ENCODE measurements at regions not wholly inside any gene's neighbourhood (a gene's known extent, or its start where the extent isn't known, plus 50 kb on each side); places are given as distances from the start of the nearest gene placed in this dataset.

DNA sequence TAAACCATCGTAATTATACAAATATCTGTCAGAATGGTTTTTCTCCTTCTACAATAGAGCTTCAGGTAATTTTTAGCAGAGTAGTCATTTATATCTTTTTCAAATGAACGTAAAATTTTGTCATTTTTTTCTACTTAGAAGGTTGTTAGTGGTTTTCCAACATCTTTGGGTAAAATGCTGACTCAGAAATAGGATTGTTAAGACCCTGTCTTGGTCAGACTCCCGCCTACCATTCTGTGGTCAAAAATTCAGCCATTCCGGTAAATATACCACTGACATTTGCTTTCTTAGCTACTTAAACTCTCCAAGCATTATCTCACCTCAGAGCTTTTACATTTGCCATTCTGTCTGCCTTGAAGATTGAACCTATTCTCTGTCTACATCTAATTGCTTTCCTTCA, 154.1 kb upstream of the CDH19 start:
- intact Hi-C loops (cut with DNase I; ENCODE audit: low total_unique reads) = no loop called here
- 88 to 89% methylated on average over 4 of the region's 4 CpGs for WGBS, 2 donors
- DNase-seq (ENCODE audit: low spot score in 2 of 2) = no peak
- no peak for TF ChIP-seq POLR2A (IDR thresholded peaks at IDR 0.05)
- TF ChIP-seq, protein P1, sequence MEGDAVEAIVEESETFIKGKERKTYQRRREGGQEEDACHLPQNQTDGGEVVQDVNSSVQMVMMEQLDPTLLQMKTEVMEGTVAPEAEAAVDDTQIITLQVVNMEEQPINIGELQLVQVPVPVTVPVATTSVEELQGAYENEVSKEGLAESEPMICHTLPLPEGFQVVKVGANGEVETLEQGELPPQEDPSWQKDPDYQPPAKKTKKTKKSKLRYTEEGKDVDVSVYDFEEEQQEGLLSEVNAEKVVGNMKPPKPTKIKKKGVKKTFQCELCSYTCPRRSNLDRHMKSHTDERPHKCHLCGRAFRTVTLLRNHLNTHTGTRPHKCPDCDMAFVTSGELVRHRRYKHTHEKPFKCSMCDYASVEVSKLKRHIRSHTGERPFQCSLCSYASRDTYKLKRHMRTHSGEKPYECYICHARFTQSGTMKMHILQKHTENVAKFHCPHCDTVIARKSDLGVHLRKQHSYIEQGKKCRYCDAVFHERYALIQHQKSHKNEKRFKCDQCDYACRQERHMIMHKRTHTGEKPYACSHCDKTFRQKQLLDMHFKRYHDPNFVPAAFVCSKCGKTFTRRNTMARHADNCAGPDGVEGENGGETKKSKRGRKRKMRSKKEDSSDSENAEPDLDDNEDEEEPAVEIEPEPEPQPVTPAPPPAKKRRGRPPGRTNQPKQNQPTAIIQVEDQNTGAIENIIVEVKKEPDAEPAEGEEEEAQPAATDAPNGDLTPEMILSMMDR (IDR thresholded peaks at IDR 0.05) = no peak
- H3K4me3 ChIP-seq (ENCODE audit: low read depth, poor library complexity, severe bottlenecking) = no peak overlapping the region

DNA sequence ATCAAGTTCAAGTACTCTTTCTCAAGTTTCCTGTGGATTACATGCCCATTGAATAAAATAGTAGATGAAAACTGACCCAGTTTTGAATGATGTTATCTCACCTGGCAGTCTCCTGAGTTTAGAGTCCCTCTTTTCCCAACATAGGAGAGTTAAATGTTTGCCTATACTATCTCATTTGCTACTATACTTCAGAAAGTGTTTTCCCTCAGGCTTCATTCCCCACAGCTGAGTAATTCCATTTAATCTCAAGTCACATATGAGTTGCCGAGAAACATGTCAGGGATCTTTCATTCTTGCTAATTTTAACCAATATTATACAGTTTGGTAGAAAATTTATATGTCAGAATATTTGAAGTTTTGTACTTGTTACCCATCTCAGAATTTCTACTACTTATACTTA, 150.4 kb upstream of the CDH19 start:
- intact Hi-C loops (cut with DNase I; ENCODE audit: low total_unique reads) = no loop called here
- TF ChIP-seq POLR2A (IDR thresholded peaks at IDR 0.05) = no peak
- TF ChIP-seq, protein P1 (IDR thresholded peaks at IDR 0.05) = no peak
- no peak for DNase-seq (ENCODE audit: low spot score in 2 of 2)
- 64 to 71% methylated on average over 1 of the region's 1 CpG for WGBS, 2 donors
- H3K4me3 ChIP-seq (ENCODE audit: low read depth, poor library complexity, severe bottlenecking) = no peak overlapping the region

DNA sequence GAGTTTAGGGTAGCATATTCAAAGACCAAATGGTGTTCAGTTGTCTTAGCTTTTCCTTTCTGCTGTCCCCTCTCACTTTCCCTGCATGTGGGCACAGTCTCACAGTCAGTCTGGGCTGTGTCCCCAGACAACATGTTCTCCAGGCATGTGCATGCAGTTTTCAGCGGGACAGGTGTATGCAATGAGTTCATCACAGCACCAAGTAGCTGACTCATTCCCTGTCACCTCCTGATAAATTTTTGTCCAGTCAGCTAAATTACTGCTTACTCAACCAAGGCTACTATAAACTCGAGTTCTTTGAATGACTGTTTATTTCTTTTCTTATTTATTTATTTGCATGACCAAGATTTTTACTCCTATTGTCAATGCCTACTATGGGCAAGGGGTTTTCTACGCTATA, 148.8 kb upstream of the CDH19 start:
- intact Hi-C loops (cut with DNase I; ENCODE audit: low total_unique reads) = no loop called here
- WGBS, 2 donors = 74 to 81% methylated on average over 3 of the region's 3 CpGs

DNA sequence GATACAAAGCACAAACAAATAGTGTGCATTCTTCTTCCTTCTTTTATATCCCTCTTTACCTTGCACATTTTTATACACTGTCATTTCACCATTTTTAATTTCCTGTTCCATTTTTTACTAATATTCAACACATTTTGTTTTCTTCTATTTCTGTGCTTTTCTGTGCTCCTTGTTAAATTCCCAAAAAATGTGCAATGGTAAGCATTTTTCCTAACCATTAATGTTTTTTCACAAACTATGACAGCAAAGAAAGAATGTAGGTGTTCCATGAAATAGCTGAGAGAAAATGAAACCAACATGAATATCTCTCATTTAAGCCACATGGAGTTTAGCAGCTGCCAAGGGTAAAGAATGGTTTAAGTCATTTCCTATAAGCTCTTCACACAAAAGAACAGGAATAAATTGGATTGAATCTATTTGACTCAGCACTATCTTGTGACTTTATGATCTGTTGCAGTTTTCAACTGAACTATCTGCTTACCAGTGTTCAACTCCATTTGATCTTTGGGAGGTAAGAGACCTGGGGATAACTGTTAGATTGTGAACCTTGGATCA, 145.7 kb upstream of the CDH19 start:
- TF ChIP-seq POLR2A (IDR thresholded peaks at IDR 0.05) = no peak
- TF ChIP-seq, protein P1 (IDR thresholded peaks at IDR 0.05) = no peak
- intact Hi-C loops (cut with DNase I; ENCODE audit: low total_unique reads) = no loop called here
- no peak for DNase-seq (ENCODE audit: low spot score in 2 of 2)
- H3K4me3 ChIP-seq (ENCODE audit: low read depth, poor library complexity, severe bottlenecking) = no peak overlapping the region

More for the DNA sequence above, 148.8 kb upstream of the CDH19 start:
- H3K4me3 ChIP-seq (ENCODE audit: low read depth, poor library complexity, severe bottlenecking) = no peak overlapping the region
- TF ChIP-seq, protein P1 (IDR thresholded peaks at IDR 0.05) = no peak
- no peak for TF ChIP-seq POLR2A (IDR thresholded peaks at IDR 0.05)
- DNase-seq (ENCODE audit: low spot score in 2 of 2) = no peak

GRCh38 chr18:66749030-66749429, 145.1 kb upstream of the CDH19 start:
- TF ChIP-seq, protein P1 (IDR thresholded peaks at IDR 0.05) = no peak
- TF ChIP-seq POLR2A (IDR thresholded peaks at IDR 0.05) = no peak
- intact Hi-C loops (cut with DNase I; ENCODE audit: low total_unique reads) = no loop called here
- H3K4me3 ChIP-seq (ENCODE audit: low read depth, poor library complexity, severe bottlenecking) = no peak overlapping the region
- DNase-seq (ENCODE audit: low spot score in 2 of 2) = no peak
- WGBS, 2 donors = 48 to 67% methylated on average over 2 of the region's 2 CpGs

DNA sequence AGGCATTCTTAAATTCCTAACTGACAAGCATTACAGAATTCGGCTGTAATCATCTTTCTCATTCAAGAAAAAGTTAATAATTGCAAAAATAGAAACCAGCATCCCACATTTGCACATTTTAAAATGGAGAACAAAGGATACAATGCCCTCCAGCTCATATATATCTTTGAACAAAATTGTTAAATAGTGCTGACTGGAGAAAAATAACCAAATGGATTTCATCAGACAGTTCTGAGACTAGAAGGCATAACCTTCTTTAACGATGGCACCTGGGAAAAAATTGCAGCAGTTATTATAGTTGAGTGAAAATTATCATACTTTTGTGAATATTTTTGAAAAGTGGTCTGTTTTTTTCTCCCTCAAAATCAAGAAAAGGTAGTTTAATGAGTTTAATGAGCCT, 138.9 kb upstream of the CDH19 start:
- 32 to 42% methylated on average over 2 of the region's 2 CpGs for WGBS, 2 donors
- TF ChIP-seq, protein P1 (IDR thresholded peaks at IDR 0.05) = no peak
- TF ChIP-seq POLR2A (IDR thresholded peaks at IDR 0.05) = no peak
- intact Hi-C loops (cut with DNase I; ENCODE audit: low total_unique reads) = no loop called here

More for the DNA sequence above, 138.9 kb upstream of the CDH19 start:
- DNase-seq (ENCODE audit: low spot score in 2 of 2) = no peak
- no peak overlapping the region for H3K4me3 ChIP-seq (ENCODE audit: low read depth, poor library complexity, severe bottlenecking)

Data from lower leg skin (tissue), 4 donors.